OCI-LY7 (cell line): ENCODE measurements at regions not wholly inside any gene's neighbourhood (a gene's known extent, or its start where the extent isn't known, plus 50 kb on each side); places are given as distances from the start of the nearest gene placed in this dataset.

Source experiments
- BruUV-seq: library from RNA; stranded (reverse); fragments of 400-500 nt; replicated peaks from 2 replicates; lab custom pipeline; 2021; lab: Mats Ljungman, UMichigan
- CTCF ChIA-PET: fragments of 300-600 bp; sonication (Branson Sonifier 250); formaldehyde crosslinking; loops from one replicate; lab custom pipeline; 2022; ENCODE audit warnings: antibody characterized with exemption; ENCODE audit not compliant: unreplicated experiment; lab: Charles Lee
- POLR2A ChIA-PET: fragments of 300-600 bp; sonication (Branson Sonifier 250); formaldehyde crosslinking; loops from one replicate; lab custom pipeline; 2022; ENCODE audit warnings: antibody characterized with exemption; lab: Charles Lee
- DNase-seq: peaks from one replicate; pipeline ENCODE4 v3.0.0-alpha.2; 2015; ENCODE audit warnings: low spot score
- H2AFZ ChIP-seq: fragments of 200-600 bp; sonication (generic), shearing (Covaris generic); 2 replicates; pipeline ENCODE4 v1.6.1; 2014; ENCODE audit warnings: mild to moderate bottlenecking, antibody characterized with exemption, low read length, moderate library complexity
- H3K27ac ChIP-seq: fragments of 200-600 bp; sonication (generic); 2 replicates; pipeline ENCODE4 v1.5.1; 2014; ENCODE audit warnings: mixed run types, low read depth, mild to moderate bottlenecking, moderate library complexity, low read length, inconsistent platforms; ENCODE audit not compliant: poor library complexity, severe bottlenecking
- H3K36me3 ChIP-seq: fragments of 200-600 bp; sonication (generic); 2 replicates; pipeline ENCODE4 v1.6.1; 2014; ENCODE audit warnings: mild to moderate bottlenecking, antibody characterized with exemption, low read length, moderate library complexity, mixed read lengths; ENCODE audit not compliant: insufficient read depth
- H3K4me1 ChIP-seq: fragments of 200-600 bp; sonication (generic); 2 replicates; pipeline ENCODE4 v1.5.1; 2014; ENCODE audit warnings: mild to moderate bottlenecking, low read length; ENCODE audit not compliant: insufficient read depth, poor library complexity, severe bottlenecking
- H3K4me2 ChIP-seq: fragments of 200-600 bp; sonication (generic); 2 replicates; pipeline ENCODE4 v1.6.1; 2014; ENCODE audit warnings: mild to moderate bottlenecking, low read length
- H3K4me3 ChIP-seq: fragments of 200-600 bp; sonication (generic); 2 replicates; pipeline ENCODE4 v1.5.1; 2014; ENCODE audit warnings: mild to moderate bottlenecking, low read depth, low read length; ENCODE audit not compliant: poor library complexity, severe bottlenecking
- H3K79me2 ChIP-seq: fragments of 200-600 bp; sonication (generic); 2 replicates; pipeline ENCODE4 v1.6.1; 2016; ENCODE audit warnings: low read depth, mild to moderate bottlenecking, low read length, moderate library complexity, mixed read lengths; ENCODE audit not compliant: insufficient read depth
- H3K9me2 ChIP-seq: fragments of 200-600 bp; sonication (generic); 2 replicates; pipeline ENCODE4 v1.6.1; 2016; ENCODE audit warnings: mild to moderate bottlenecking, low read length, mixed read lengths; ENCODE audit not compliant: insufficient read depth
- H3K9me3 ChIP-seq: fragments of 200-600 bp; sonication (generic); 2 replicates; pipeline ENCODE4 v1.6.1; 2014; ENCODE audit warnings: mild to moderate bottlenecking, mixed run types, low read length, mixed read lengths
- H4K20me1 ChIP-seq: fragments of 200-600 bp; sonication (generic); 2 replicates; pipeline ENCODE4 v1.6.1; 2014; ENCODE audit warnings: mild to moderate bottlenecking, antibody characterized with exemption, low read length, moderate library complexity, mixed read lengths; ENCODE audit not compliant: insufficient read depth
- EZH2phosphoT487 ChIP-seq: fragments of 200-600 bp; sonication (generic); IDR thresholded peaks from 2 replicates; pipeline ENCODE4 v1.6.1; 2018; ENCODE audit warnings: low read depth, borderline replicate concordance, mild to moderate bottlenecking, mixed run types, antibody characterized with exemption, low read length, moderate library complexity, mixed read lengths
- intact Hi-C: fragments of 100-400 bp; cut with micrococcal nuclease; formaldehyde crosslinking; loops from one replicate; pipeline ENCODE4 v1.10.0; 2022; ENCODE audit not compliant: unreplicated experiment
- TF ChIP-seq, protein P1 (sequence below): fragments of 200-600 bp; sonication (generic); conservative IDR thresholded peaks from 2 replicates; pipeline ENCODE4 v1.5.1; 2014; ENCODE audit warnings: mild to moderate bottlenecking, antibody characterized with exemption, low read length, moderate library complexity, mixed read lengths

DNA sequence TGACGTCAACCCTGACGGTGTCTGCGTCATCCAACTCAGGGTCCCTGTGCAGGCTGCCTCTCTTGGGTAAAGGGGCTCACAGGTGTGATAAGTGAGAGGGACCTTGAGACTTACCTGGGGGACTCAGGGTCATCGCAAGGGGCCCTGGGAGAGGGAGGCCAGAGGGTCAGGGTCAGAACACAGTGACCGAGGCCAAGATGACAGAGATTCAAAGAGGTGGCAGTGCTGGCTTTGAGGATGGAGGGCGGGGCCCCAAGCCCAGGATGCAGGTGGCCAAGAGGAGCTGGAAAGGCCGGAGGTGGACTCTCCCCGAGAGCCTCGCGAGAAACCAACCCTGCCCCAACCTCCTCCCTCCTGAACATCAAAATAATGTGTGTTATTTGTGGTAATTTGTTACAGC lies 165.2 kb upstream of the PPP2R2D start:
- CTCF ChIA-PET, result no interaction called here
- no peaks in the 10 kb centered on the region for H3K9me2 ChIP-seq
- H4K20me1 ChIP-seq, result no peaks in the 10 kb centered on the region
- H3K4me2 ChIP-seq, result no peak overlapping the region
- H2AFZ ChIP-seq, result no peak overlapping the region
- no peaks in the 10 kb centered on the region for H3K4me1 ChIP-seq
- intact Hi-C loops, result no loop called here
- H3K4me3 ChIP-seq, result no peak overlapping the region
- POLR2A ChIA-PET, result no interaction called here
- no TSS peak for BruUV-seq
- no peaks in the 10 kb centered on the region for H3K79me2 ChIP-seq
- H3K27ac ChIP-seq, result no peak overlapping the region
- H3K9me3 ChIP-seq, result no peaks in the 10 kb centered on the region
- TF ChIP-seq, protein P1, sequence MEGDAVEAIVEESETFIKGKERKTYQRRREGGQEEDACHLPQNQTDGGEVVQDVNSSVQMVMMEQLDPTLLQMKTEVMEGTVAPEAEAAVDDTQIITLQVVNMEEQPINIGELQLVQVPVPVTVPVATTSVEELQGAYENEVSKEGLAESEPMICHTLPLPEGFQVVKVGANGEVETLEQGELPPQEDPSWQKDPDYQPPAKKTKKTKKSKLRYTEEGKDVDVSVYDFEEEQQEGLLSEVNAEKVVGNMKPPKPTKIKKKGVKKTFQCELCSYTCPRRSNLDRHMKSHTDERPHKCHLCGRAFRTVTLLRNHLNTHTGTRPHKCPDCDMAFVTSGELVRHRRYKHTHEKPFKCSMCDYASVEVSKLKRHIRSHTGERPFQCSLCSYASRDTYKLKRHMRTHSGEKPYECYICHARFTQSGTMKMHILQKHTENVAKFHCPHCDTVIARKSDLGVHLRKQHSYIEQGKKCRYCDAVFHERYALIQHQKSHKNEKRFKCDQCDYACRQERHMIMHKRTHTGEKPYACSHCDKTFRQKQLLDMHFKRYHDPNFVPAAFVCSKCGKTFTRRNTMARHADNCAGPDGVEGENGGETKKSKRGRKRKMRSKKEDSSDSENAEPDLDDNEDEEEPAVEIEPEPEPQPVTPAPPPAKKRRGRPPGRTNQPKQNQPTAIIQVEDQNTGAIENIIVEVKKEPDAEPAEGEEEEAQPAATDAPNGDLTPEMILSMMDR, result no peak
- no peak for TF ChIP-seq EZH2phosphoT487
- H3K36me3 ChIP-seq, result no peaks in the 10 kb centered on the region
- no peak for DNase-seq

GRCh38 chr10:131736321-131736980 lies 164.4 kb upstream of the PPP2R2D start:
- no peak for DNase-seq
- POLR2A ChIA-PET, result no interaction called here
- no peaks in the 10 kb centered on the region for H3K9me3 ChIP-seq
- H3K9me2 ChIP-seq, result no peaks in the 10 kb centered on the region
- CTCF ChIA-PET, result no interaction called here
- no peaks in the 10 kb centered on the region for H4K20me1 ChIP-seq
- no peak overlapping the region for H2AFZ ChIP-seq
- TF ChIP-seq, protein P1, result no peak
- TF ChIP-seq EZH2phosphoT487, result no peak
- no peak overlapping the region for H3K27ac ChIP-seq
- no peak overlapping the region for H3K4me2 ChIP-seq
- BruUV-seq, result no TSS peak
- H3K4me3 ChIP-seq, result no peak overlapping the region
- H3K4me1 ChIP-seq, result no peaks in the 10 kb centered on the region
- no peaks in the 10 kb centered on the region for H3K79me2 ChIP-seq
- H3K36me3 ChIP-seq, result no peaks in the 10 kb centered on the region
- intact Hi-C loops, result no loop called here

DNA sequence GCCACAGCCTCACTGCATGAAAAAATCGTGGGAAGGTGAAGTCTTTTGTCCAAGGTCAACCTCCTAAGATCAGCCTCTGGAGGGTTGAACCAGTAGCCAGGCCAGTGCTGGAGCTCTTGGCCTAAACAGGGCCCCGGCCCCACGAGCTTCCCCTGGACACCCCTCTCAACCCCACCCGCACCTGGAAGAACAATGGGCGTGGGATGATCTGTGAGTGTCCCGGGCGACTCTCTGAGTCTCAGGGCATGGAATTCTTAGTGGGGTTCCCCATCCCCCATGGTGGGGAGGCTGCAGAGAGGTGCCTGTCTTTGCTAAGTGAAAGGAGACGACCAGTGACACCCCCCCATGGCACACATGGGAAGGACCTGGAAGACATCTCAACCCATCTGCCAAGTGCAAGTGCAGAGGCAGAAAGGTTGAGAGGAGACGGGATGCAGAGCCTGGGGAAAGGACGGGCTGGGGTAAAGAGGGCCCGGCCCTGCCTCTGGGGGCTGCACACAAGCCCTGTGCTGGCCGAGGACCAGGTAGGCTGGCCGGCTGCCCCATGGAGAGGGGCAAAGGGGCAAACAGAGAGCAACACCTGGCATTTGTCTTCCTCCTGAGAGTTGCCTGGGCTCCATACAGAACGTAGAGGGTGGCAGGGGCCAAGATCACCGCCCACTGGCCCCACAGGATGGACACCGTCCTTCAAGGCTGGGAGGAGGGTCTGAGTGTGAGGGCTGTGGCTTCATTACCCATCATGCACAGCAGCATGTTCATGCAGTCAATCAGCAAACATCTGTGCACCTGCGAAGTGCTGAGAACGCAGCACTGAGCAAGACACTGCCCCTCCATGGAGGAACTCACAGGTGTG lies 163.0 kb upstream of the PPP2R2D start:
- H3K36me3 ChIP-seq, result no peaks in the 10 kb centered on the region
- no peak overlapping the region for H2AFZ ChIP-seq
- no peak for DNase-seq
- no peaks in the 10 kb centered on the region for H4K20me1 ChIP-seq
- H3K79me2 ChIP-seq, result no peaks in the 10 kb centered on the region
- intact Hi-C loops, result no loop called here
- no peak overlapping the region for H3K27ac ChIP-seq
- ChIA-PET CTCF (no interaction called here), POLR2A (no interaction called here)
- no peak for TF ChIP-seq EZH2phosphoT487
- TF ChIP-seq, protein P1, result no peak
- H3K4me3 ChIP-seq, result no peak overlapping the region
- H3K4me1 ChIP-seq, result no peaks in the 10 kb centered on the region
- no TSS peak for BruUV-seq
- H3K9me3 ChIP-seq, result no peaks in the 10 kb centered on the region
- H3K9me2 ChIP-seq, result no peaks in the 10 kb centered on the region
- no peak overlapping the region for H3K4me2 ChIP-seq
